ENCODE measurements at regions not wholly inside any gene's neighbourhood (a gene's known extent, or its start where the extent isn't known, plus 50 kb on each side); places are given as distances from the start of the nearest gene placed in this dataset.

- no peak for TF ChIP-seq CTCF (conservative IDR thresholded peaks at IDR 0.05 in 1 of 2, IDR thresholded peaks at IDR 0.05 in 1 of 2; ENCODE audit: extremely low read depth in 1 of 2, insufficient read depth in 1 of 2, low read depth in 1 of 2, low read length in 2 of 2)
- no peak for TF ChIP-seq EZH2 (IDR thresholded peaks at IDR 0.05; ENCODE audit: borderline replicate concordance, low read length)
These were observed 863.0 kb upstream of the GJE1 start for GRCh38 chr6:141269684-141270083.

All from mammary epithelial cell (primary cell).